Mesothelial cell of epicardium (in vitro differentiated cells): ENCODE measurements at regions not wholly inside any gene's neighbourhood (a gene's known extent, or its start where the extent isn't known, plus 50 kb on each side); places are given as distances from the start of the nearest gene placed in this dataset.

Source experiments
- DNase-seq, 2 experiments: peaks; one replicate each; pipeline ENCODE4 v3.0.0; 2021; ENCODE audit warnings: low spot score in 2 of 2; ENCODE audit not compliant: unreplicated experiment in 2 of 2
- H3K27ac Mint-ChIP-seq: 2 replicates; pipeline ENCODE4 v1.8.0; 2021; ENCODE audit warnings: mixed read lengths
- H3K27me3 Mint-ChIP-seq: 2 replicates; pipeline ENCODE4 v1.8.0; 2021; ENCODE audit warnings: low read depth, mixed read lengths
- H3K36me3 Mint-ChIP-seq: 2 replicates; pipeline ENCODE4 v1.8.0; 2021; ENCODE audit warnings: mixed read lengths
- H3K4me1 Mint-ChIP-seq: 2 replicates; pipeline ENCODE4 v1.8.0; 2021; ENCODE audit warnings: mixed read lengths
- H3K4me3 Mint-ChIP-seq: 2 replicates; pipeline ENCODE4 v1.8.0; 2021; ENCODE audit warnings: mild to moderate bottlenecking, moderate library complexity, mixed read lengths
- H3K9me3 Mint-ChIP-seq: 2 replicates; pipeline ENCODE4 v1.8.0; 2021; ENCODE audit warnings: mixed read lengths
- TF ChIP-seq, protein P1 (sequence below): fragments of 200-600 bp; sonication (generic); IDR thresholded peaks from one replicate; pipeline ENCODE4 v1.5.0; 2021; ENCODE audit warnings: antibody characterized with exemption; ENCODE audit not compliant: unreplicated experiment

DNA sequence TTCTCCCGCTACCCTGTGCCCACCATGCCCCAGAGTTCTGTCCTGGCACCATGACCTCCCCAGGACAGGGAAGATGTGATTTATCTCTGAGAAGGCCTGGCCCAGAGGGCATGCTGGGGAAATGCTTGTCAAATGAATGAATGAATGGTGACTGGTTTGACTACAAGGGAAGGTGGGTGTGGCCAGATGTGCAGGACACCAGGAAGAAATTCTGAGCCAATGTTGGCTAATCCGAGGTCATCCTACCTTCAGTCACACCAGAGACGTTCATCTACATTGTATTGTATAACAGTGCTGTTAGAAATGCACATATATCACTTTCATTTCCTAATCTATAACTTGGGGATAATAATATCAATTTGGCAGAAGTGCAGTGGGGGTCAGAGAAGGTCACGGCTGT, 138.4 kb downstream of the FAM43A start:
- H3K36me3 Mint-ChIP-seq, result no peaks in the 10 kb centered on the region
- H3K4me1 Mint-ChIP-seq, result no peaks in the 10 kb centered on the region
- H3K4me3 Mint-ChIP-seq, result no peak overlapping the region
- H3K27ac Mint-ChIP-seq, result no peak overlapping the region
- no peaks in the 10 kb centered on the region for H3K27me3 Mint-ChIP-seq
- no peaks in the 10 kb centered on the region for H3K9me3 Mint-ChIP-seq
- DNase-seq, result no peak
- TF ChIP-seq, protein P1, sequence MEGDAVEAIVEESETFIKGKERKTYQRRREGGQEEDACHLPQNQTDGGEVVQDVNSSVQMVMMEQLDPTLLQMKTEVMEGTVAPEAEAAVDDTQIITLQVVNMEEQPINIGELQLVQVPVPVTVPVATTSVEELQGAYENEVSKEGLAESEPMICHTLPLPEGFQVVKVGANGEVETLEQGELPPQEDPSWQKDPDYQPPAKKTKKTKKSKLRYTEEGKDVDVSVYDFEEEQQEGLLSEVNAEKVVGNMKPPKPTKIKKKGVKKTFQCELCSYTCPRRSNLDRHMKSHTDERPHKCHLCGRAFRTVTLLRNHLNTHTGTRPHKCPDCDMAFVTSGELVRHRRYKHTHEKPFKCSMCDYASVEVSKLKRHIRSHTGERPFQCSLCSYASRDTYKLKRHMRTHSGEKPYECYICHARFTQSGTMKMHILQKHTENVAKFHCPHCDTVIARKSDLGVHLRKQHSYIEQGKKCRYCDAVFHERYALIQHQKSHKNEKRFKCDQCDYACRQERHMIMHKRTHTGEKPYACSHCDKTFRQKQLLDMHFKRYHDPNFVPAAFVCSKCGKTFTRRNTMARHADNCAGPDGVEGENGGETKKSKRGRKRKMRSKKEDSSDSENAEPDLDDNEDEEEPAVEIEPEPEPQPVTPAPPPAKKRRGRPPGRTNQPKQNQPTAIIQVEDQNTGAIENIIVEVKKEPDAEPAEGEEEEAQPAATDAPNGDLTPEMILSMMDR, result no peak

DNA sequence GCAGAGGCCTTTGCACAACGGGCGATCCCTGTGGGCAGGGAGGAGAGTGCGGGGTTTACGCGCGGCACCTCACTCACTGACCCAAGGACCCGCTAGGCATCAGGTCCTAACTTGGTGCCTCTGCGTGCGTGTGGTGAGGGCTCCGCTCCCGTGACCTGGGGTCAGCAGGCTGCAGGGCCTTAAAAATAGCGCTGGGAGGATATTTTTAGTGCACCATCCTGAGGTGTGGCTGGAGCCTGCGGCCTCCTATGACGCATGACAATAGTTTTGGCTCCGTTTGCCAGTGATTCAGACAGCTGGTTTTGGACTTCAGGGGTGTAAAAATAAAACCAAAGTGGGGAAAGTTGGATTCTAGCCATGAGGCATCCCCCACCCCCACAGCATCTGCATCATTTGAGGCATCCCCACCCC, 139.0 kb downstream of the FAM43A start:
- H3K27ac Mint-ChIP-seq, result no peak overlapping the region
- no peaks in the 10 kb centered on the region for H3K4me1 Mint-ChIP-seq
- no peak overlapping the region for H3K4me3 Mint-ChIP-seq
- TF ChIP-seq, protein P1, result no peak
- H3K27me3 Mint-ChIP-seq, result no peaks in the 10 kb centered on the region
- no peaks in the 10 kb centered on the region for H3K36me3 Mint-ChIP-seq
- no peaks in the 10 kb centered on the region for H3K9me3 Mint-ChIP-seq
- DNase-seq, result no peak

DNA sequence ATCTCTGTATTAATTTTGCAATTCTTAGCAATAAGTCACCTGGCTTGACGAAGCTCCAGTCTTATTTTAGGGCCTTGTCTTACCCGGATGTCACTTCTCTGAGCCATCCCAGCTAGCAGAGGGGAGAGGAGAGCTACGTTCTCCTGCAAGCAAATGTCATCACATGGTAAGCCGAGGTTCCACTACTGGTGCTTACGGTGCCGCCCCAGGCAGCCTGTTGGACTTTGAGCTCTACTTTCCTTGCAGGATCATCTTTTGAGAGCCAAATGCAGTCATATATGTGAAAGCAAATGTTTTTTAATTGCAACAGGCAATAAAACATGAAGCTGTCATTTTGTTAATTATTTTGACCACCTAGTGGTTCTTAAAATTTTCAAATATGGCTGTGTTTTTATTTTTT, 140.9 kb downstream of the FAM43A start:
- H3K27ac Mint-ChIP-seq, result no peak overlapping the region
- H3K27me3 Mint-ChIP-seq, result no peaks in the 10 kb centered on the region
- DNase-seq, result no peak
- H3K4me1 Mint-ChIP-seq, result no peaks in the 10 kb centered on the region
- H3K9me3 Mint-ChIP-seq, result peaks cover 3% of the 10 kb centered on the region
- no peaks in the 10 kb centered on the region for H3K36me3 Mint-ChIP-seq
- TF ChIP-seq, protein P1, result no peak
- no peak overlapping the region for H3K4me3 Mint-ChIP-seq

DNA sequence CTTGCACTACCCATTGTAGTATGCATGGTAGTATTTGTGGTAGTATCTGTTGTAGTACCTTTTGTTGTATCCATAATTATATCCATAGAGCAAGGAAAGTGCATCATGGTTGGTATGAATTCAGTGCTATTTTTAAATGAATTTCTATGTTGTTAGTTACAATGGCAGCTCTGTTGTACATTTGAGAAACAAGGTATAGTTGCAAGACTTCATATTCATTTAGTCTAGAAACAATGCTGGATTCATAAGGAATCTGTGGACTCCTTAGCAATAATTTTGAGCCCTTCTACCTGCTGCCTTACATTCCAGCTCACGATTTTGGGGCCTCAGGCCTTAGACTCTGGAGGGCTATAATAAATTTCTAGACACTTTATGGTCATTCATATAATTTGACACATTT, 141.8 kb downstream of the FAM43A start:
- Mint-ChIP-seq H3K9me3 (peaks cover 4% of the 10 kb centered on the region), H3K27ac (no peak overlapping the region)
- TF ChIP-seq, protein P1, result no peak

DNA sequence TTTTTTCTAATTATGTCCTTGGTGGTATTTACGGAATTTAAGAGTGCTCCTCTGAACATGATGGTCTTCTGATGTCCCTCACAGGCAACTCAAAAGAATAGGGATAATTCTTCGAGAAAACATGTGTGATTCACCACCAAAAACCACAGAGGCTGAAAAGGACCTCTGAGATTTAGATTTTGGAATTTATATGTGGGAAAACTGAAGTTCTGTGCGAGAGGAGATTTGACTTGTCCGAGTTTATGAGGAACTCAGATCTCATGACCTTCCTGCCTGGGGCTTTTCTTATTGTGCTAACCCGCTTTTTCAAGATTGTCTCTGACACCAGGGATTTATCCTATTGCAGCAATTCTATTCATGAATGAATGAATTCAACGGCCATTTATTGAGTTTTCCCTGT, 142.4 kb downstream of the FAM43A start:
- Mint-ChIP-seq H3K4me3 (no peak overlapping the region), H3K36me3 (no peaks in the 10 kb centered on the region), H3K27ac (no peak overlapping the region), H3K4me1 (no peaks in the 10 kb centered on the region), H3K9me3 (peaks cover 4% of the 10 kb centered on the region), H3K27me3 (no peaks in the 10 kb centered on the region)
- TF ChIP-seq, protein P1, result no peak
- no peak for DNase-seq

More for the DNA sequence above, 141.8 kb downstream of the FAM43A start:
- Mint-ChIP-seq H3K4me3 (no peak overlapping the region), H3K4me1 (no peaks in the 10 kb centered on the region), H3K36me3 (no peaks in the 10 kb centered on the region), H3K27me3 (no peaks in the 10 kb centered on the region)
- DNase-seq, result no peak

DNA sequence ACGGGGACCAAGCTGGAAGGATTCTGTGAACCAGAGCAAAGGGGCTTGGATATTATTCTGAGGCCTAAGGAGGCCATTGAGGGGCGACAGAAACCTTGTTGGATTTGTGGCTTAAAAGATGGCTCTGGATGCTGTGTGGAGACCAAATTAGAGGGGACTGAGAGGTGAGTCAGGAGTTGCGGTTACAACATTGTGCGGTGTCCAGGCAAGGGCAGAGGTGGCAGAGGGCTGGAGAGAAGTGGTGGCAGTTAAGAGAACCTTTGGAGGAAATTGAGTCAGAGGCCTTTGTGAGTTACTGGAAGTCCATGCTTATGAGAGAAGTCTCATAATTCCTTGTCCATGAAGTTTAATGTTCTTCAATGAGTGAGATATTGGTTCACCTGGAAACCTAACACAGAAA, 143.2 kb downstream of the FAM43A start:
- Mint-ChIP-seq H3K4me1 (no peaks in the 10 kb centered on the region), H3K4me3 (no peak overlapping the region), H3K27ac (no peak overlapping the region), H3K27me3 (no peaks in the 10 kb centered on the region), H3K36me3 (no peaks in the 10 kb centered on the region), H3K9me3 (peaks cover 4% of the 10 kb centered on the region)
- DNase-seq, result no peak
- TF ChIP-seq, protein P1, result no peak
